ENCODE measurements at regions not wholly inside any gene's neighbourhood (a gene's known extent, or its start where the extent isn't known, plus 50 kb on each side); places are given as distances from the start of the nearest gene placed in this dataset.
"Not testable (repeated sequence)": the region's sequence is repeated elsewhere in the genome, so short reads cannot be mapped to it uniquely, and the experiment has no call there.

DNA sequence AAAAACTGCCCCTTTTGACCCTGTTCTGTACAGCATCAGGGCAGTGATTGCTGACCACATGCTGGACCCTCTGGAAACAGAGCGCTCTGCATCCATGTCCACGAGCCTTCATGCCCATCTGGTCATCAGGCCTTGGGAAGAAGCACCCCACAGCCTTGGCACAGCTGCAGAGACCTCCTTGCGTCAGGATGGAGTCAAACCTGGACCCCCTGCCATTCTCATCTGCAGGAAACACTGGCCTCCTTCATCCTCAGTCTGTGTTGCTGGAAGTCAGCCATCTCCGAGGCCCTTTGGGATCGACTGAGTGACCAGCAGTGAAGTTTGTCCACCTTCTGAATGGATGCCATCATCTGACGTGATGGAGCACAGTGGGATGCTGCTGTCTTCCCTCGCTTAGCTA, 2138.3 kb upstream of the DEFB115 start:
- ATAC-seq: no peak
- no peak for DNase-seq (ENCODE audit: low spot score)

DNA sequence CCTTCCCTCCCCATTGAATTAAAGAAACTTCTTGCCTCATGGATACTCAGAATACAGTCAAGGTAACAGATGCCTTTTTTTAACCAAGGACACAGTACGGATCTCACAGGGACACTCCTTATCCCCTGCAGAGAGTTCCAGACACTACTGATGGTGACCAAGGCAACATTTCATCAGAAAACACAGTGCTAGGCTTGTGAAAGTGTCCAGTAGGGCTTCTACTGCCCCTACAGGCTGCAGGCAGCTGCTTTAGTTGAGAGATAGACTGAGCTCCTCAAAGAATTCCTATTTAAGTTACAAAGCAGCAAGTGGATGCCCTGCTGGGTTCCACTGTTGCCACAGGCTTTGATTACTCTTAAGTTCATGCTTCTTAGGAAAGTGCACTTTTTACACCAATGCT, 2137.8 kb upstream of the DEFB115 start:
- ATAC-seq; DNase-seq (ENCODE audit: low spot score): not testable (repeated sequence)

DNA sequence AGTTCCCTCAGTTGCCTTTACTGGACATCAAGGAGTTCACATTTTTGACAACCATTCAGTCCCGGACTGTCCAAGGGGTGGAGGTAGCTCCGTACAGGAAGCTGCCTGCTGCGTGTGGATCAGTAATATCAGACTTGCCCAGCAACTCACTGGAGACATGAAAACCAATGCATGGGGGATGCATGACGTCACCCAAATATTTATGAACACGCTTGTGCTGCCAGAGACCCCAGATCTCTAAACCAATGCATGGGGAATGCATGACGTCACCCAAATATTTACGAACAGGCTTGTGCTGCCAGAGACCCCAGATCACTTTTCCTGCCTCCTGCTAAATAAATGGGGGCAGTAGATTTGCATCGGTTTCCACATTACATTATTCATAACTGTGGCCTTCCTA, 2137.4 kb upstream of the DEFB115 start:
- not testable (repeated sequence) for DNase-seq (ENCODE audit: low spot score); ATAC-seq

DNA sequence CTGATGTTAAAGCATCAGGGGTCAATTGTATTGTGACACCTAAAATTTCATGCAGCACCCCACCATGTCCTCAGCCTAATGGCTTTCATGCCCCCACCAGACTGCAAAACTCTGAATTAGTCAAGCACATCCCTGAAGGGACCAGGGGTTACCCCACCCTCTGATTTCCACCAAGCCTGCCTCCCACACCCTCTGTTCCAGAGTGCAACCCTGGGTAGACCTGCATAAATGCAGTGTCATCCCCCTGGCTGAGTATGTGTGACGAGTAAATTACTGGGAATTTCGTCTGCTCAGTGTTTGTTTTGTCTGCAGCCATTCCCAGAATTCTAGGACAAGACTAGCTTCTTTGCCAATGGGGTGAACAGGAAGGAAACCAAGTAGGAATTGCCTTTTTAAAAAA, 2136.9 kb upstream of the DEFB115 start:
- peak; percentile 36 for ATAC-seq

DNA sequence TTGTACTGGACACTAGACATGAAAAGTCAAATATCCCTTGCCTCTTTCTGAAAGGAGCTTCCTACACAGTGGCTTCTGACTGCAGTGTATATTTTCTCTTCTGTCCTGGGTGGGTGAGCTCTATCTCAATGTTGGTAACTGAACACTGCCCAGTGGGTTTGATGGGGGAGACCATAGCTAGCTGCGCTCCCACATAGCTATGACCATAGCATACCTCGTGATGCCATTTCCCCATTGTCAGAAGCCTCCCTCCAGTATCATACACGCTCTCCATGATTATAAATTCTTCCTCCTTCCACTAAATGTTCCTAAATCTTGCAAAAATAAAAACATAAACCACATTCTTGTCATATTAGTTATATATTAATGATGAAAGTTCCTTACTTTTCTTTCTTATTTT, 2134.7 kb upstream of the DEFB115 start:
- not testable (repeated sequence) for DNase-seq (ENCODE audit: low spot score); ATAC-seq

More for the DNA sequence above, 2136.9 kb upstream of the DEFB115 start:
- not testable (repeated sequence) for DNase-seq (ENCODE audit: low spot score)

DNA sequence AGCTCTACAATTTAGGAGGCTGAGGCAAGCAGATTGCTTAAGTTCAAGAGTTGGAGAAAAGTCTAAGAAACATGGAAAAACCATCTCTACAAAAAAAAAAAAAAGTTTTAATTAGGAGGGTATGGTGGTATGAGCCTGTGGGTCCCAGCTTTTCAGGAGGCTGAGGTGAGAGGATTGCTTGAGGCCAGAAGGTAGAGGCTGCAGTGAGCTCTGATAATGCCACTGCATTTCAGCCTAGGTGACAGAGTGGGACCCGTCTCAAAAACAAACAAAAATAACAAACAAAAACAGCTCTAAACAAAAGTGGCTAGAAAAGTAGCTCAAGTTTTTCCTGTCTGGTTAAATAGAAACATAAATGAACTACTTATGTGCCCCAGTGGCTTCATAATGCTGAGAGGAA, 2133.6 kb upstream of the DEFB115 start:
- no peak for ATAC-seq
- DNase-seq (ENCODE audit: low spot score): no peak

Measured in left lobe of liver (tissue), 2 donors.